Upper lobe of left lung (tissue), 6 donors: ENCODE measurements at regions not wholly inside any gene's neighbourhood (a gene's known extent, or its start where the extent isn't known, plus 50 kb on each side); places are given as distances from the start of the nearest gene placed in this dataset.

Source experiments
- ATAC-seq, 2 donors: fragments of 200-7000 bp; cut with Tn5 transposase; one replicate each; pipeline ENCODE4 v1.9.1; 2022; ENCODE audit warnings: mild to moderate bottlenecking in 2 of 2, moderate library complexity in 2 of 2; ENCODE audit not compliant: low FRiP score in 2 of 2
- DNase-seq, 2 donors: peaks; one replicate each; pipeline ENCODE4 v3.0.0-alpha.2; 2019 to 2020
- H3K27ac ChIP-seq, 4 donors: fragments of 200-600 bp; sonication (generic); one replicate each; pipeline ENCODE4 v1.5.1; 2016 to 2019
- H3K27me3 ChIP-seq, 4 donors: fragments of 200-600 bp; sonication (generic); one replicate each; pipeline ENCODE4 v1.5.1; 2017 to 2019
- H3K36me3 ChIP-seq, 4 donors: fragments of 200-600 bp; sonication (generic); one replicate each; pipeline ENCODE4 v1.5.1; 2016 to 2019
- H3K4me1 ChIP-seq, 4 donors: fragments of 200-600 bp; sonication (generic); one replicate each; pipeline ENCODE4 v1.5.1; 2018 to 2019
- H3K4me3 ChIP-seq, 4 donors: fragments of 200-600 bp; sonication (generic); one replicate each; pipeline ENCODE4 v1.5.1; 2017 to 2019; ENCODE audit warnings: mild to moderate bottlenecking in 2 of 4, moderate library complexity in 1 of 4
- H3K9me3 ChIP-seq, 4 donors: fragments of 200-600 bp; sonication (generic); one replicate each; pipeline ENCODE4 v1.5.1; 2018 to 2019
- CTCF ChIP-seq, 6 experiments: fragments of 450-650 bp in 4 of 6; fragments of 200-600 bp in 2 of 6; sonication (generic) in 2 of 6; IDR thresholded peaks; one replicate each; pipeline ENCODE4 v1.5.1; 2016 to 2019; ENCODE audit warnings: antibody characterized with exemption in 6 of 6
- EP300 ChIP-seq, 4 donors: sonication (generic); formaldehyde crosslinking; IDR thresholded peaks; one replicate each; pipeline ENCODE4 v1.5.1; 2017; ENCODE audit warnings: antibody characterized with exemption in 4 of 4, control low read depth in 2 of 4
- POLR2A ChIP-seq, 4 donors: fragments of 450-650 bp; IDR thresholded peaks; one replicate each; pipeline ENCODE4 v1.5.1; 2016 to 2017; ENCODE audit warnings: antibody characterized with exemption in 4 of 4, mild to moderate bottlenecking in 2 of 4
- POLR2AphosphoS5 ChIP-seq, 2 donors: sonication (generic); formaldehyde crosslinking; IDR thresholded peaks; one replicate each; pipeline ENCODE4 v1.5.1; 2017; ENCODE audit warnings: antibody characterized with exemption in 2 of 2
- WGBS, 2 donors: methylation state at CpG; one replicate each; pipeline ENCODE4 v1.1.5; 2017 to 2018; 5-methylcytosine and 5-hydroxymethylcytosine counted together
- donor health status: DM: no; HTN: no; CAD: no; lungs with moderate emphysema.
- donor health status: DM: no; HTN: yes; CAD: no; lungs with severe emphysema.

- DNase-seq (no peak), ATAC-seq (no peak)
- Histone ChIP-seq H3K9me3 (no peaks in the 10 kb centered on the region), H3K27me3 (no peaks in the 10 kb centered on the region), H3K27ac (no peak overlapping the region), H3K4me1 (no peaks in the 10 kb centered on the region), H3K4me3 (no peak overlapping the region), H3K36me3 (no peaks in the 10 kb centered on the region)
- no peak for TF ChIP-seq CTCF (IDR thresholded peaks at IDR 0.05)
- TF ChIP-seq POLR2AphosphoS5 (IDR thresholded peaks at IDR 0.05): no peak
- no peak for TF ChIP-seq EP300 (IDR thresholded peaks at IDR 0.05)
- TF ChIP-seq POLR2A (IDR thresholded peaks at IDR 0.05): no peak
- 89 to 91% methylated on average over 2 of the region's 2 CpGs for WGBS, 2 donors
These were observed 85.6 kb downstream of the KCNJ2 start for GRCh38 chr17:70254735-70255460.

GRCh38 chr17:70256751-70257150 lies 87.4 kb downstream of the KCNJ2 start:
- no peak overlapping the region for H3K4me3 ChIP-seq
- H3K36me3 ChIP-seq: no peaks in the 10 kb centered on the region
- no peaks in the 10 kb centered on the region for H3K4me1 ChIP-seq
- H3K27me3 ChIP-seq: no peaks in the 10 kb centered on the region
- H3K9me3 ChIP-seq: no peaks in the 10 kb centered on the region
- TF ChIP-seq POLR2A (IDR thresholded peaks at IDR 0.05): no peak
- TF ChIP-seq EP300 (IDR thresholded peaks at IDR 0.05): no peak
- TF ChIP-seq POLR2AphosphoS5 (IDR thresholded peaks at IDR 0.05): no peak
- TF ChIP-seq CTCF (IDR thresholded peaks at IDR 0.05): no peak
- DNase-seq: no peak
- 92 to 98% methylated on average over 2 of the region's 2 CpGs for WGBS, 2 donors
- H3K27ac ChIP-seq: no peak overlapping the region
- no peak for ATAC-seq

GRCh38 chr17:70258465-70258864 lies 89.1 kb downstream of the KCNJ2 start:
- TF ChIP-seq POLR2AphosphoS5 (IDR thresholded peaks at IDR 0.05) (no peak), EP300 (IDR thresholded peaks at IDR 0.05) (no peak), CTCF (IDR thresholded peaks at IDR 0.05) (no peak)
- H3K27me3 ChIP-seq: no peaks in the 10 kb centered on the region
- no peak for ATAC-seq

GRCh38 chr17:70259400-70259799 lies 90.1 kb downstream of the KCNJ2 start:
- no peak for TF ChIP-seq POLR2A (IDR thresholded peaks at IDR 0.05)
- no peak for TF ChIP-seq CTCF (IDR thresholded peaks at IDR 0.05)
- no peak for TF ChIP-seq POLR2AphosphoS5 (IDR thresholded peaks at IDR 0.05)
- TF ChIP-seq EP300 (IDR thresholded peaks at IDR 0.05): no peak
- no peaks in the 10 kb centered on the region for H3K4me1 ChIP-seq
- H3K4me3 ChIP-seq: no peak overlapping the region
- no peak for ATAC-seq
- DNase-seq: no peak
- no peaks in the 10 kb centered on the region for H3K36me3 ChIP-seq
- WGBS, 2 donors: 77 to 89% methylated on average over 3 of the region's 3 CpGs
- no peak overlapping the region for H3K27ac ChIP-seq
- no peaks in the 10 kb centered on the region for H3K9me3 ChIP-seq
- no peaks in the 10 kb centered on the region for H3K27me3 ChIP-seq

More at GRCh38 chr17:70258465-70258864, 89.1 kb downstream of the KCNJ2 start:
- Histone ChIP-seq H3K9me3 (no peaks in the 10 kb centered on the region), H3K36me3 (no peaks in the 10 kb centered on the region), H3K4me3 (no peak overlapping the region), H3K4me1 (no peaks in the 10 kb centered on the region), H3K27ac (no peak overlapping the region)
- DNase-seq: no peak

- 88 to 95% methylated on average over 3 of the region's 3 CpGs for WGBS, 2 donors
- Histone ChIP-seq H3K27me3 (no peaks in the 10 kb centered on the region), H3K27ac (no peak overlapping the region), H3K36me3 (no peaks in the 10 kb centered on the region), H3K4me1 (peaks cover 0 to 3% (median 1%) of the 10 kb centered on the region in 4 donors), H3K4me3 (no peak overlapping the region), H3K9me3 (no peaks in the 10 kb centered on the region)
- TF ChIP-seq EP300 (IDR thresholded peaks at IDR 0.05): no peak
- ATAC-seq (no peak), DNase-seq (no peak)
These were observed 91.8 kb downstream of the KCNJ2 start for GRCh38 chr17:70261170-70261569.
